Esophagus (tissue), 2 donors: ENCODE measurements at regions not wholly inside any gene's neighbourhood (a gene's known extent, or its start where the extent isn't known, plus 50 kb on each side); places are given as distances from the start of the nearest gene placed in this dataset.
A peak's percentile ranks its signal among the peaks of the same experiment; 100 is the strongest.

Source experiments
- H3K27ac ChIP-seq, 2 donors: one replicate each; pipeline ENCODE4 v1.5.1; 2013; ENCODE audit warnings: low read depth in 2 of 2, mild to moderate bottlenecking in 2 of 2, inconsistent platforms in 1 of 2, low read length in 1 of 2, moderate library complexity in 1 of 2
- H3K27me3 ChIP-seq, 2 donors: one replicate each; pipeline ENCODE4 v1.6.1; 2013; ENCODE audit warnings: low read length in 2 of 2, control low read depth in 1 of 2, mild to moderate bottlenecking in 1 of 2; ENCODE audit not compliant: insufficient read depth in 2 of 2, control insufficient read depth in 1 of 2
- H3K36me3 ChIP-seq, 2 donors: one replicate each; pipeline ENCODE4 v1.6.1; 2013; ENCODE audit warnings: low read length in 1 of 2; ENCODE audit not compliant: control insufficient read depth in 2 of 2, insufficient read depth in 2 of 2
- H3K4me1 ChIP-seq, 2 donors: one replicate each; pipeline ENCODE4 v1.6.1; 2013; ENCODE audit warnings: low read length in 1 of 2; ENCODE audit not compliant: control insufficient read depth in 2 of 2, insufficient read depth in 2 of 2
- H3K4me3 ChIP-seq, 2 donors: one replicate each; pipeline ENCODE4 v1.5.1; 2013; ENCODE audit warnings: low read length in 2 of 2, mild to moderate bottlenecking in 2 of 2, low read depth in 1 of 2, moderate library complexity in 1 of 2
- H3K9me3 ChIP-seq, 2 donors: one replicate each; pipeline ENCODE4 v1.6.1; 2013; ENCODE audit warnings: mild to moderate bottlenecking in 2 of 2, low read depth in 1 of 2, low read length in 1 of 2, moderate library complexity in 1 of 2; ENCODE audit not compliant: control insufficient read depth in 2 of 2, insufficient read depth in 1 of 2
- WGBS, 2 donors: extraction: QIAGEN DNeasy Blood & Tissue Kit; methylation state at CpG; one replicate each; pipeline ENCODE4 v1.1.7; 2013; 5-methylcytosine and 5-hydroxymethylcytosine counted together
- donor health status: healthy with polysubstance abuse.
- donor health status: Bipolar disorder and iron deficiency.

DNA sequence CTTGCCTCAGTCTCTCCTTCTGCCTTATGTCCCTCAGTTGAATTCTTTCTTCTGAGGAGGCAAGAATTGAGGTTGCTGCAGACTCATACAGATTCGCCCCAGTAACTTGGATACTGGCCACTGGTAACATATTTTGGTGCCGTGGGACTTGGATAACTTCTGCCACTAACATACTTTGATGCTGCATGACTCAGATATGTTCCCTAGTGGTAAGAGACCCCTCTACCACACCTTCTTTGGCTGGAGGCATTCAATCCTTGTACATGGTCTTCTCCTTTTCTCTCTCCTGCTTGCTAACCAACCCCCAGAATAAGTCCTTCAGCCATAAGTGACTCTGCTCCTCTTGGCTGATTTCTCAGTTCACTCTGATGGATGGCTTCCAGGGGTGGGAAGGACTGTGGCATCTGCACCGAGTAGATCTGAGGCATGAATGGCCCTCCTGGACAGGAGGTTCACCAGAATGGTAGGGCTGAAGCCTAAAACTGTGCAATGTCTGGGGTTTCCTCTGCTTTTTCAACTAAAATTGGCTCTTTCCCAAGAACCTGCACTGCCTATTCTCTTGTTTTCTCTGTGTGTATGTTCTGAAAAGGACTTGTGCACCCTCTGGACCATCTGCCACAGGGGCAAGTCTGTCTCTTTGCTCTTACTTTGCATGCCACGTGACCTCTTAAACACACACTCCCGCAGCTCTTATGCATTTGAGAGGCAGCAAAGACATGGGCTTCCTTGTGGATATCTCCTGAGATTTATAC, 55.5 kb upstream of the FSTL1 start:
- no peaks in the 10 kb centered on the region for H3K36me3 ChIP-seq
- peak overlapping the region in 1 of 2 donors; percentile 4 for H3K27ac ChIP-seq
- peaks cover 0 to 9% of the 10 kb centered on the region in 2 donors for H3K4me1 ChIP-seq
- no peaks in the 10 kb centered on the region for H3K27me3 ChIP-seq
- no peak overlapping the region for H3K4me3 ChIP-seq
- H3K9me3 ChIP-seq, result no peaks in the 10 kb centered on the region
- WGBS, 2 donors, result 38 to 44% methylated on average over 5 of the region's 5 CpGs

DNA sequence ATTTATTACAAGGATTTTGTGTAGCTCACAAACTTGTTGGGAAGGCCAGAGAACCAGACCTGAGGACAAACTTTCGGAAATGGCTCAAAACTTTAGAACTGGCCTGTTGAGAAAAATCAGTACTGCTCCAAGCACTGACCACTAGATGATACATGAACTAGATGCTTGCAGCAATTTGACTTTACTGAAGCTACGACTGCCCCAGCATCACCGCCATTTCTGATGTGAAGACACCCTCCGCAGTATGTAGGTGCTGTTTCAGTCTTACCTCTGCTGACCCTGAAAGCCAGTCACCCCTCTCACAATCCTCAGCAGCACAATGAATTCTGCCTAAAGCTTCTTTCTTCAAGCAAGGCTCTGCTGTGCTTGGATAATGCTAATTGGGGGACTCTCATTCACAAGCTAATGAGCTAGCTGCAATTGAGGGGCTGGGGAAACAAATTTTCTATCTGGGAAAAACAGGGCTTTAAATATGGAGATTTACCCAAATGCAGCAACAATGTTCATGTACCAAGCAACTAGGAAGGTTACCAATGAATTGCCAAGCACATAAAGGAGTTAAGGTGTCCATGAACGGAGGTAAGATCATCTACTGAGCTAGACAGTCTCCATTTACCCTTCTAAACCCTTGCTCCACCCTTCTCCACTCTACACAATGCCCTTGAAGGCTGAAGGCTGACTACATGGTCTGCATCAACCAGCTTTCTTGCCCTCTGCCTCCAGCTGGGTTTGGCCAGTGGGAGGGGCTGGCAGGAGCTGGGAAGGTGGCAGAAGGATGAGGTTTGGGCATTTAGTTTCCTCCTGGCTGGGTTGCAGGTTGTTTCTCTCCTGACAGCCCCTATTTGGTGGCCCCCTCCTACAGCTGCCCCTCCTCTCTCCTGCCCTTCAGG, 53.2 kb upstream of the FSTL1 start:
- no peak overlapping the region for H3K4me3 ChIP-seq
- WGBS, 2 donors, result 92 to 93% methylated on average over 5 of the region's 5 CpGs
- no peaks in the 10 kb centered on the region for H3K36me3 ChIP-seq
- H3K4me1 ChIP-seq, result peaks cover 0 to 9% of the 10 kb centered on the region in 2 donors
- H3K27ac ChIP-seq, result no peak overlapping the region
- H3K27me3 ChIP-seq, result no peaks in the 10 kb centered on the region
- H3K9me3 ChIP-seq, result no peaks in the 10 kb centered on the region

DNA sequence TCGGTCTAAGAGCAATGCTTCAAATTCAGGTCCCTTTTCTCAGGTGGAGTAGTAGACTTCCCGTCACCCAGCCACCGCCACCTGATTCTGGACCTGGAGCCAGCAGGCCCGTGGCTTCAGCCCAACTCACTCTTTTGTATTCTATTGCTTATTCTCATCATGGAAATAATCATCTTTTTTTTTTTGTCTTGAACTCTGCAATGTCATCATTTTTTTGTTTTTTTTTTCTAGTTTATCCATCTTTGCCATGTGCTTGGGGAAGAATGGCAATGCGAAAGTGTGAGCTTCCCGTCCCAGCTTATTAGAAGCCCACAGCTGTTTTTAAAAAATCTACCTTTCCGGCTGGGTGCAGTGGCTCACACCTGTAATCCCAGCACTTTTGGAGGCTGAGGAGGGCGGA, 51.3 kb upstream of the FSTL1 start:
- Histone ChIP-seq H3K4me3 (no peak overlapping the region), H3K27ac (no peak overlapping the region), H3K9me3 (no peaks in the 10 kb centered on the region), H3K36me3 (no peaks in the 10 kb centered on the region), H3K4me1 (peaks cover 0 to 9% of the 10 kb centered on the region in 2 donors), H3K27me3 (no peaks in the 10 kb centered on the region)
- 92 to 95% methylated on average over 8 of the region's 8 CpGs for WGBS, 2 donors
